GM21825 (cell line): ENCODE measurements at regions not wholly inside any gene's neighbourhood (a gene's known extent, or its start where the extent isn't known, plus 50 kb on each side); places are given as distances from the start of the nearest gene placed in this dataset.
A peak's percentile ranks its signal among the peaks of the same experiment; 100 is the strongest.

Source experiments
- ATAC-seq: cut with Tn5 transposase; IDR thresholded peaks from one replicate; pipeline ENCODE4 v1.9.1; 2021; ENCODE audit warnings: mild to moderate bottlenecking, moderate library complexity; ENCODE audit not compliant: unreplicated experiment

DNA sequence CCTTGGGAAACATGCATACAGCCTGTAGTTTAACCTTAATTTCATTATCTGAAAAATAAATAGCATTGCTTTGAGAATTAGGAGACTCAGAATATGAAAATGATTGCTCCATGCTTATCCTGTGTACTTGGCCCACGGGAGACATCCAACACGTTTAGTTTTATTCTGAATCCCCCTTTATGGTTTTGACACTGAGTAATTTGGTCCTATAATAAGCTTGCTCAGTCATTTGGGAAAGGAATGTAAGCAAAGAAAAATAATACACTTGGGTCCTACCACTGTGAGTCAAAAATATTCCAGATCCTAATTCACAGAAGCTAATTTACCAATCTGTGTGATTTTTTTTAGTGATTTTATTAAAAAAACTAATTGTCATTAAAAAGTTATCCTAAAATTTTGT lies 557.3 kb downstream of the USP25 start:
- no peak for ATAC-seq

DNA sequence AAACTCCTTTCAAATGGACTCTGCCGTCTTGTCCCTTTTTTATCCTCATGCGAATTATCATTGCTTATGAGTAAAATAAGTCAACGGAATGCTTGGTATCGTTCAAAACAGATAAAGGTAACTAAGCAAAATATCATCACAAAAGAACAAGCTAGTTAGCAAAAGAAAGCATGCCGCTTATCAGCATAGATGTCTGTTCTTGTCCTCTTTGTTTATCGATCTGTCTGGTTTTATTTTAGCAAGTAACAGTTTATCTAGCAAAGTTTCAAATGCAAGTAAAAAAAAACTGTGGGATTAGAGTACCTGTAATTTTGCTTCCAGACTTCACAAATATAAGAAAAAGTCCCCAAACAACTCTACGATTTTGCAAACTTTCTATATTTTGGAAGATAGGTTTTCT lies 561.5 kb downstream of the USP25 start:
- ATAC-seq = no peak

DNA sequence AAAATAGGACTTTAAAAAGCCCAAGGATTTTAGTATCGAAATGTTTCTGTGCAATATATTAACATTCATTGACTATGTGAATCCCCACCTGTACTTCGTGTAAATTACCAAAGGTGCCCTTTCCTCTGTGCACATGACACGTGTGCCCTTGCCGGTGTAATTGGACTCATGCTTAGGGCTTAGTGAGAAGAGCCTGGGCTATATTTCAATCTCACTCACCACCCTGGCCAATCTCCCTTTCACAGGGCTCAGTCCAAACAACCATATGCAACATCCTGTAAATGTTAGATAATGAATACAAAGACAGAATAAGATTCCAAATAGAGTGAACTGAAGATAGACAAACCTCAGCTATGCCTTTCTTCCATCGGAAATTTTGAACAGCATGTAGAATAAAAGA lies 564.3 kb downstream of the USP25 start:
- no peak for ATAC-seq

DNA sequence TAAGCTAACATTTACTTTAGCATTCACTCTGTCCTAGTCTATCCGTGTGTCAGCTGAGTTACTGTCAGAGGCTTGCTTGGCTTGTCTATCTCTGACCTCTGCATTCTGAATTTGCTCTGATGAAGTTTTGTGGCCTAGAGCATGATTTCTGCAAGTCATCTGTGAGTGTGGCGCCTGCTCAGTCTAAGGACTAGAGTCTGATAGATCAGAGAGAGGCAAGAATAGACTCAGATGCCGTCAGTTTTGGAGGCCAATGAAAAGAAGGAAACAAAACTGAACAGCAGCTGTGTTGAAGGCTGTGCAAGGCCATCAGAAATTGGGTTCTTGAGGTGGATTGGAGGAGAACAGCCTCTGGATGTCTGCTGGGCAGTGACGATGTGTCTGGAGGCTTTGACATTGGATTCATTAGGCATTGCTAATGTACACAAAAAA lies 573.1 kb downstream of the USP25 start:
- no peak for ATAC-seq

DNA sequence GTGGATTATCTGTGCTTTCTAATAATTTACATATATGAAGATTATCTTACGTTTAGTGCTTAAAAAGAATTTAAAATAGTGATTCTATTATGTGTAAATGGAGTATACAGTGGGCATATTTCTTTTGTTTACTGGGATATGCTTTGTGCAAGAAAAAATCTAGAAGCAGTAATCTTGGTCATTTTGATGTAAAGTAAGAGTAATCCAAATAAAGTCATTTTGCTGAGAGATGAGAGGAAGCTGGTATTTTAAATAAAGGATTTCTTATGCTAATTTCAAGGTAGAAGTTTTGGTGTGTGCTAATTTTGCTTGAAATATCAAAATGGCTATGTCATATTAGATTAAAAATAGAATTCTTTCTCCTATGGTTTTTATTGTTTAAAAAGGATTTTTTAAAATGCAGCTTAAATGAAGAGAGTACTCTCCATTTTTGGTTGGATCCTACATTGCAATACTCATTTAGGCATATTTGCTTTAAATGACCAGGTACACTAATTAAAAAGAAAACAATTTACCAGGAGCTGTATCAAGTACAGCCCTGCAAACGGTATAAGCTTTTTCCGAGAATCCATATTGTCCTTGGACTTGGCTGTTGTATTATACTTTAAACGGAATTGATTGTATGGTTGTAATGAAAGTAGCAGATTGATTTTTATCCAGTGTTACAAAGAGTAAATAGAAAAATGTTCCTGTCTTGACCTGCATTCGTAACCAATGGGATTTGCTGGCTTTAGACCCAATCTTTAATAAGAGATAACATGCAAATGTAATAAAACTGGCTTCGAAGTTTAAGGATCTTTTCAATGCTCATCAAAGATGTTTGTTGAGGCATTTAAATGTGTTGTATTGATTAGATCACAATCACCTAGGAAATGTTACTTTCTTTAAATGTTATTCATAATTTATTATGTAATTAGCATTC lies 574.7 kb downstream of the USP25 start:
- ATAC-seq = no peak

DNA sequence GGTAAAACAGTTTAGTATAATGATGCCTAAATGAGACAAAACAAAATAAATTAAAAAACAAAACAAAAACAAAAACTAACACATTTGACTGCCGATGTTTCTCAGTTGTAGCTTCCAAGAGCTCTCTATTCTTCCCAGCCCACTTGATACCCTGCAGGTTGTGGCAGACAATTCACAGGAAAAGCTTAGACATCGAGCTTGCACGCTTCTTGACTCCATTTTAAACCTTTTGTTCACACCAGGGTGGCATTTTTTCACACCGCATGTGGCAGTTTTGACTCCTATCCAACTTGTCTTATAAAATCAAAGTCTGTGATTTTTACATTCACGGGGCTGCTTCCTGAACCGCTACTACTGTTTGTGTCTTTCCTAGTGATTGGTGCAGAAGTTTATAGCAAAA lies 575.9 kb downstream of the USP25 start:
- ATAC-seq = no peak

DNA sequence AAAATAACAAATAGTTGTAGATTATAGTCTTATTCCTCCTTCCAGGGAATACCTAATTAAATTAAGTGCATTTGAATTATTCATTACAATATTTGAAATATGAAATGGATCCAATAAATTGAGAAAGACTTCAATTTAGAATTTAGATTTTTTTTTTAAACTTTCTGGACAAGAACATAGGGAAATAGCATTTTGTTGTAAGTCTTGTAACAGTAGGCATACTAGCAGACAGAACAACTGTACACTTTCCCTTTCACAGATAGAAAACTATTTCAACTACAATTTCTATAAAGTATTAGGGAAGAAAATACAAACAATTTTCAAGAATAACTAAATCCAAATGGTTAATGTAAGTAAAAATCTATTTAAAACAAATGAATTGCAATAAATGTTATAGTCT lies 577.5 kb downstream of the USP25 start:
- no peak for ATAC-seq

DNA sequence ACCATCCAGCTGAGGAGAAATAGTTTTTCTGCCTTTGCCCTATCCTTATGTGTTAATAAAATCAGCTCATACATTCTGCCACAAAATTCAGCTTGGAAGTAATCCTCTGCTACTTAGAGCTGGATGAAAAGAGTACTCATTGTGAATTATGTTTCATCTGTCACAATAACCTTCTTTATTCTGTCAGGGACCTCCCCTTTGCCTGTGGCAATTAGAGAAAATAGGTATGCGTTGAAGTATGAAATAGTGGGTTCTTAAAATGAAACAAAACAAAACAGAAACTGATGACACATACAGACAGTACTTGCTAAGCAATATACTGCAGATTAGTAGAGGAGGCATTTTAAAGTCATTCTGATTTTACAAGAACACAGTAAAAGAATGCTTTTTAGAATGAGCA lies 578.5 kb downstream of the USP25 start:
- peak; percentile 79 for ATAC-seq

DNA sequence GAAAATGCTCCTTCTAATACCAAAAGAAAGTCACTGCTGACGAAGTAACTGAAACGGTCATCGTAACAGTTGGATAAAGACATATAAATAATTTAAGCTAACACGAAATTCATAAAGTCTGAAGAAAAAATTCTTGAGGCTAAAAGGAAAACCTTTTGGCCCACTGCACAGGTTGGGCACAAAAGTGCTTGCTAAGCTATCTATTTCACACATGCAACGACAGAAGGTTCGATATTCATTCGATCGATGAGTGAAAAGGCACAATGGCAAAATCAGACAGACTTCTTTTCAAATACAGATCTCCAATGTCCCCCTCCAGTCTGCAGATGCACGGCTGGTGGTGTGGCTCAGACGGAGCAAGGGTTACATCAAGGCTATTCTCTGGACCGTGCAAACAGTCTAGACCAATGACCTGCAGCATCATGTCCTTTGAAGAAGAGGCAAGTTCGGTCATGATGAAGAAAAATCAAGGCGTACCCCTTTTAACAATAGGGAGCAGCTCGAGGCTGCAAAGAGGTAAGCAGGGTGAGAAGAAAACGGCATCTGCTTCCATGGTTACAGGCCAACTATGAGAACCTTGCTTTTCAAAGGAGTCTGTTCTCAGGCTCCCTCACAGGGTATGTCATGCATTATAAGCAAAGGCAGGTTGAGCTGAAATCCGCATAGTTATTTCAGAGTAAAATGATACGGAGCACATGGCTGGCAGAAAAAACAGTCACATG lies 579.6 kb downstream of the USP25 start:
- ATAC-seq = no peak

DNA sequence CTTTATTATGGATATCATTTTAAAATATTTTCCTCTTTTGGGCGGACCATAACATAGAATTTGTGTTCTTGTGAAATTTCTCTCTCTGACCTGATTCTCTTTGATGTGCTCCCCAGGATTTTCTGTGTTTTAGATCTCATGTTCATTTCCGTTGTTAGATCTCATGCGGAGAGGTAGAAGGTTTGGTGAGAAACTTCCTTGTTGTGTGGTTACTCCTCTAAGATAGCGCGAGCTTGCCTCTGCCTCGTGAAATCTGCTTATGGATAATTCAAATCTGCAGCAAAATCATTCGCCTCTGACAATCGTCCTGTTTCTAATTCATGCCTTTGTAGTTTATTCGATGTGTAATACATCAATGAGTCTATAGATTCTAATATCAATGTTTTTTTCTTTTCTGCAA lies 580.4 kb downstream of the USP25 start:
- no peak for ATAC-seq

DNA sequence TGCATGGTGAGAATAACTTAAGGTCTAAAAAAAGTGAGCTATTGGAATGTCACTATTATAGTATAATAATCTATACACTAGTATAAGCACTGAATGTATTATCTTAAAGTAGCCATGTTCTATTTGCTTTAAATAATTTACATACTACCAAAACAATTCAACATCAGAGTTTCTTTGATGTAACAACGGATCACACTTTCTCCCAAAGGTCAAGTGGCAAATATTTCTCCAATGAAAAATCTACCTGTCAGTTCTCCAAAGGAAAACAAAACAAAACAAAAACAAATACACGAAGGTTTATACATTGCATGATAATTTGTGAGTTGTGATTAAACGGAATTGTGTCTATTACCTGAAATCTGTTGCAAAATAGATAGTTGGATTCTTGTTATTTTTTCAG lies 581.4 kb downstream of the USP25 start:
- ATAC-seq = no peak

DNA sequence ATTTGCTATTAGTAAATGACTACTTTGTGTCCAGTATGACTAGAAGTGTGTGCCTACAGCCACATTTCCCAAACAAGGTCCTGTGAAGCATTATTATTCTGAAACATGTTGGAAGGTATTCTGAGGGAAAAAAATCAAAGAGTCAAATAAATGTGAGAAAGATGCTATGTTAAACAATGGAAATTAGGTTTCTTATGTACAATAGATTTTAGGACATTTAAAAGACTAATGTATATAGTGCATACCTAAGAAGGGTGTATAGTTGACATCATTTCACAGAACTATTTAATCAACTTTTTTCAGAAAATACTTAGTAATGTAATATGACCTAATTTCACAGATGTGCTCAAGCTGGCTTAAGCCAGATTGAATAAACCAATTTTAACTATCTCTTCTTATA lies 582.5 kb downstream of the USP25 start:
- ATAC-seq = no peak

DNA sequence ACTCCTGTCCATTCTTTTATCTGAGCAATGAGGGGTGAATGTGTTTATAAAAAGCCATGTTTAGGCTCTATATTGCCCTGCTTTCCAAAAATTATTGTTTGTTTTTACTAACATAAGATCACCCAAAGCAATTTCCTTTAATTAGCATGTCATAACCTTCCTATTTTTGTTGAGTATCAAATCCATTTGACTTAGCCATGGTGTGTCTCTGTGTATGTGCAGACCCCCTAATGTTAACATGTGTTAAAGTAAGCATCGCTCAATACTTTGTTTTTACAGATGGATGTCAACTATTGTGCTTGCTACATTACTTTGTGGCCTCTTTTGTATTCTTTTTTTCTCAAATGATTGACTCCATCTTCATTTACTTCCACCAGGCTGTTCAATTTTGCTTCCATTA lies 585.4 kb downstream of the USP25 start:
- no peak for ATAC-seq

DNA sequence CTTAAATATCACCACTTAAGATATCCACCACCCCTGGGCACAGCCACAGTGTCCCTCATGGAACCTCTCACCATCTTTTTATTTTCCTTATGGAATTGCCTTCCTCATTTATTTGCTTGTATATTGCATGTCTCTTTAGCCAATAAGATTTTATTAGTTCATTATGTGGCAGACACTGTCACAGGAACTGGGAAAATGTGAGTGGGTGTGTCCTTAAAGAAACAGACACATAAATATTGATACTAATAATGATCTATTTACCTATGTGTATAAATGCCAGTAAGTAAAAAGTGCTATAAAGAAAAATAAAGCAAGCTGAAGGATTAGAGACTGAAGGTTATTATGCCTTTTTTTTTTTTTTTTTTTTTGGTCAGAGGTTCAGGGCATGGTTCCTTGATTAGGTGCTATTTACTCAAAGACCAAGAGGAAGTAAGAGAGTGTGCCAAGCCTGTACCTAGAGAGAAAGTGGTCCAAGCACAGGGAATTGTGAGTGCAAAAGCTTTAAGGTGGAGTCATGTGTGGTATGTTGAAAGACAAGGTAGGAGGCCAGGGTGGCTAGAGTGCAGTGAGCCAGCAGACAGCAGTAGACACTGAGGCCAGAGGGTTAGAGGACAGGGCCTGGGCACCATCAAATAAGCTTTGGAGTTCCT lies 589.0 kb downstream of the USP25 start:
- ATAC-seq = no peak

DNA sequence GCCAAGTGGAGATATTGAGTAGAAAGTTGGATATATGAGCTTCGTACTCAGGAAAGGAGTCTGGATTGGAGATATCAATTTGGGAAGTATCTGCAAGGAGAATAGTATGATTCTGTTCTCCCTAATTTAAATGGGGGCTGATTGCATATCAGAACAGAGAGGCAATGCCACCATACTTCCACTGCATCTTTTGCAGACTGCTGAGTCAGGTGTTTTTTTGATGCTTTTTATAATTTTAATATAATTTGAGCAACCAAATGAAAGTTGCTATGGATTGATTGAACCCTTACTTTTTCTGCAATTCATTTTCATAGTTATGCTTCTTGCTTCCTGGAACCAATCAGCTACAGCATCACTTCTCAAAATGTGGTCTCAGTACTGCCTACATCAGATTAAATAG lies 590.3 kb downstream of the USP25 start:
- ATAC-seq = no peak

DNA sequence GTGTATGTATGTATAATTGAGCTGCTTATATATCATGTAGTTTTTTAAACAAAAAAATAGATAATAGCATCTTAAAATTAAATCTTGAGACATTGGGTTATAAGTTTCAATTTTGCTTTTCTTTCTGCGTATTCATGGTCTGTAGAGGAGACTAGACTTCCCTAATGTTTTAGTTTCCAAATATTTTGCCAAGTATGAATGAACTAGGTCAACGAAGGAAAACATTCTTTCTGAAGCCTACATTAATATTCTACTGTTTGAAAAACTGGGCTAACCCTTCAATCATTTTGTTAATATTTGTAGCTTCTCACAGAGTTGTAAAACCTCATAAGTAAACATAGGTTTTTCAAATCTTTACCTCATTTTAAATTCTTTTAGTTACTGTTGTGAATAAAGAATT lies 592.7 kb downstream of the USP25 start:
- ATAC-seq = no peak

DNA sequence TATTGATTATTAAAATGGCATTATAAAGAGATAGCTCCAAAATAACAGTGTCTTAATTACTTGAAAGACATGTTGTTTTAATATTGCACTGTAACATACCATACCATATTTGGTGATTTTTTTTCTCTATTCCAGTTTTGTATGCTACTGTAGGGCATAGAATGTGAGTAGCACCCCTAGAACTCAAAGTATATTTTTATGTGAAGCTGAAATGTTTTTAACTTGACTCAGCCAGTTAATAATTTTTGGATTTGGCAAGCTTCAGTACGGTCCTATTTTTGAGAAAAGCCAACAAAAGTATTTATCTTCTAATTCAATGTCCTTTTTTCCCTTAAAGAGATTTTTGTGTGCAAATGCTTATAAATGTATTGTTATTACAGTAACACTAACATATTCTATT lies 593.8 kb downstream of the USP25 start:
- ATAC-seq = no peak

DNA sequence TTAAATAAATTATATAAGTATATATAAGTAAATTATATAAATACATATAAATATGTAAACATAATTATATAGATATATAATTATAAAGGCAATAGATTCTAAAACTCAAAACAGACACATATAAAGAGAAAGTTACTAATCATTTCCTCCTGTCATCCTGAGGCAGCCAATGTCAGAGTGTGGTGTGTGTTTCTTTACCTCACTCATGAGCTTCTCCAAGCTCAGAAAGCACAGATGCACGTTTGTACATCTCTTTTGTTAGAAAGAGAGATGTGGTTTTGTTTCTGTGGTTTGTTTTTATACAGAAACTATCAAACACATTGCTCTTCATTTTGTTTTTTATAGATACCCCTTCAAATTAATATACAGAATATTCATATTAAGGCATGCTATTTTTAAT lies 594.8 kb downstream of the USP25 start:
- no peak for ATAC-seq

DNA sequence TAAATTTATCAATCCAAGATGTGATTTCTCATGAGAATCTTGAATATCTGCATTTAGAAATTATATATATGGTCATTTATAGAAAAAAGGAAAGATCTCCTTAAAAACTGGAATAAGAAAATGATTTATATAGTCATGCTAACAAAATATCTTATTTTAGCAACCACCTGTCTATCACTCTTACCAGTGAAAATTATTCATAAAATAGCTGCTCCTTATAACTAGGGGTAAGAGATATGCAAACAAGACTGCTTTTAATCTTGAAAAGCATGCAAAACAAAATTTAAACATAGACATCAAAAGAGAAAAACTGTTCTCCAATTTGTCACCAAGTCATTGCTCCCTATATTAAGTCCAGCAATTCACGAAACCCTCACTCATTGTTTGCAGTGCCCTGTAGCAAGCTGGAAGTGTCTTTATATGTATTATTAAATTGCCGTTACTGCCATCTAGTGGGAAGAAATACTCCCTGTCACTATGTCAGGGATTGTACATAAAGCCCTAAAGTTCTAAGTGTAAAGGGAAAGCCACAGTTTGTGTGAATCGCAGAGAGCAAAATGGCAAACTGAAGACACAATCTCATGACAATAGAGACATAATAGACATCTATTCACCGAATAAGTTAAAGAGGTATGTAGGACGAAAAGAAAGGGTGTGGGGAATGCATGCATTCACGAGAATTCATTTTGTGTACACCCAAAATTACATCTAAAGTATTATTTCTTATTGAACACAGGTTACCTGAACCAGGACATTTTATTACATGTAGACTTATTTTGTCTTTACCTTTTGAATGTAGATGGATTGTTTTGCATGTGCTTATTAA lies 600.5 kb downstream of the USP25 start:
- ATAC-seq = peak; percentile 87

DNA sequence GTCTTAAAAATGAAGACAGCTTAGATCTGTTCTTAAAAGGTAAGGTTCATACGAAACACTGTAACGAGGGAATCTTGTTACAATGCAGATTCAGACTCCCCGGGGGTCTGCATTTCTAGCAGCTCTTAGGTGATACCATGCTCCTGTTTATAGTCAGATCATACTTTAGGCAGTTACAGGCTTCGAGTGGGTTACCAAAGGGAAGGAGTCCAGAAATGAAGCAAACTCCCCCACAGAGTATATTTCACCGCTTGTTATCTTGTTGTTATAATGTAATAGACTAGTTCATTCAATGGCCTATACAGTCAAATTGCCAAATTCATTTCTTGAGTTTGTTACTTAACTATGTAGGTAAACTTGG lies 601.1 kb downstream of the USP25 start:
- no peak for ATAC-seq

DNA sequence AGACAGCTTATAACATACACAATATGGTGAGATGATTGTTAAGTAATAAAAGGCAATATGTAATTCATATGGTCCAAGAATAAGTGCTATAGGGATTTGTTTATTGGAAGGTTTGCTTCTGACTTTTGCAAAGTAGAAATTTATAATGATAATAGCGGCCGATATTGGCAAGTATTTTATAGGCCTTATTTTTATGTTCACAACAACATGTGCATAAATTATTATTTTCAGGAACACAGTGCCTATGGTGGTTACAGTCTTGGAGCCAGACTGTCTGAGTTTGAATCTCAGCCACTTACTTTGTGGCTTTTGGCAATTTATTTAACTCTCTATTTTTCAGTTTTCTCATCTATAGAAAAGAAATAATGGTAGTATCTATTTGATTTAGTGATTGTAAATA lies 607.5 kb downstream of the USP25 start:
- ATAC-seq = no peak
